ENCODE measurements at regions not wholly inside any gene's neighbourhood (a gene's known extent, or its start where the extent isn't known, plus 50 kb on each side); places are given as distances from the start of the nearest gene placed in this dataset.

DNA sequence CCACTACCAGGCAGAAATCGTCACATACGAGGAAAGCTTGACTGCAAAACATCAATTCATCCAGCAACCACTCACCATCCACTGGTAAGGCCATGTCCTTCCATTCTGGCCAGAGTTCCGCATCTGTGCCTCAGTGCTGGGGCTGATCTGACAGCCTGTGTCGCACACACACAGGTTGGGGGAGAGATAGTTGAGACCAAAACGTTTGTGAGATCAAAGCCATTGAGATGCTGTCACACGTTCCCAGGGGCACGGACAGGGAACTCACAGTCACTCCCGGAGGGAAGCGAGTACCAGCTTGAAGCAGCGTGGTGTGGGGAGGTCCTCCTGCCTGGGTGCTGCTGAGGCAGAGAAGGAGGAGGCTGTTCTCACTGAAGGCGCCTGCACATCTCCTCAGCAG lies 458.5 kb upstream of the SALL3 start:
- no peak for DNase-seq

DNA sequence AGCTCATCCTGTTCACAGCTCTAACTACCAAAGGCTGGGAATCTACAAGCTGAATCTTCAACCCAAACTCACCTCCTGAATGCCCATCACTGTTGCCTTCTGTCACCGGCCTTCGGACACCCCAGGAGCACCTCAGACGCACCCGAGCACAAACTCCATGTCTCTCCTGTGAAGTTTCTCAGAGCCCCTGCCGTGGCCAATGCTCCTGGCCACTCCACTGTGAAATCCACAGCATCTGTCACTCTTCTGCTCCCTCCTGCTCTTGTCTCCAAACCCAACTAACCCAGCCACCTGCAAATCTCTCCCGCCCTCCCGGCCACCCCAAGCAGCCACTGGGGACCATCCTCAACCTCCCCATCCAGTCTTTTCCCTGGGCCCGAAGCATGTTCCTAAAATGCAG lies 457.9 kb upstream of the SALL3 start:
- no peak for DNase-seq

DNA sequence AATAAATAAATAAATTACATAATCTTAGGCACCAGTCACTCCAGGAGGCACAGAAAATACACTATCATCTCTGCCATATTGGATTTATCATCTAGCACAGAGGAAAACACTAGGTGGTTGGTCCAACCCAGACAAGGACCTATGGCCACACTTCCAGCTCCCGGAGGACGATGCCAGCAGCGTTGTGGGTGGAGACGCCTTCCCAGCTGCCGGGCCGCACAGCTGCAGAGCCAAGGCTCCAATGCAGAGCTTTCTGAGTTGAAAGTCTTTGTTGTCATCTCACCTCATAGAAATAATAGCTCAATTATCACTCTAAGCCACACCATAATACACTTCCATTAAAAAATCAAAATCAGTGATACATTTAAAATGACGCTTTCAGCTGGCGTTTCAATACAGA lies 457.1 kb upstream of the SALL3 start:
- no peak for DNase-seq

DNA sequence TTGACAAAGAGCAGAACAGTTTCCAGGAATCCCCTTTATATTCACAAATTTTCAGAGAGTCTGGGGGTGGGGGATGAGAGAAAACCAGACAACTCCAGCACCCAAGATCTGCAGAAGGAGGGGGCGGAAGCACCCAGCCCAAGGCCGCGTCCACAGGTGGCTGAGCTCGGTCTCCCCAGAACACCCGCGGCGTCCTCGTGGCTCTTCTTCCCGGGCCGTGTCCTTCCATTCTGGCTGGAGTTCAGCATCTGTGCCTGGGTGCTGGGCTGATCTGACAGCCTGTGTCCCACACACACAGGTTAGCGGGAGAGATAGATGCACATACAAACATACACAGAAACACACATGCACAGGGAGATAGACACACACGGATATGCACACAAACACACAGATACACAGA lies 455.8 kb upstream of the SALL3 start:
- DNase-seq, result no peak

GRCh38 chr18:78525366-78526111 lies 454.1 kb upstream of the SALL3 start:
- no peak for DNase-seq

GRCh38 chr18:78526275-78526674 lies 453.3 kb upstream of the SALL3 start:
- no peak for DNase-seq

DNA sequence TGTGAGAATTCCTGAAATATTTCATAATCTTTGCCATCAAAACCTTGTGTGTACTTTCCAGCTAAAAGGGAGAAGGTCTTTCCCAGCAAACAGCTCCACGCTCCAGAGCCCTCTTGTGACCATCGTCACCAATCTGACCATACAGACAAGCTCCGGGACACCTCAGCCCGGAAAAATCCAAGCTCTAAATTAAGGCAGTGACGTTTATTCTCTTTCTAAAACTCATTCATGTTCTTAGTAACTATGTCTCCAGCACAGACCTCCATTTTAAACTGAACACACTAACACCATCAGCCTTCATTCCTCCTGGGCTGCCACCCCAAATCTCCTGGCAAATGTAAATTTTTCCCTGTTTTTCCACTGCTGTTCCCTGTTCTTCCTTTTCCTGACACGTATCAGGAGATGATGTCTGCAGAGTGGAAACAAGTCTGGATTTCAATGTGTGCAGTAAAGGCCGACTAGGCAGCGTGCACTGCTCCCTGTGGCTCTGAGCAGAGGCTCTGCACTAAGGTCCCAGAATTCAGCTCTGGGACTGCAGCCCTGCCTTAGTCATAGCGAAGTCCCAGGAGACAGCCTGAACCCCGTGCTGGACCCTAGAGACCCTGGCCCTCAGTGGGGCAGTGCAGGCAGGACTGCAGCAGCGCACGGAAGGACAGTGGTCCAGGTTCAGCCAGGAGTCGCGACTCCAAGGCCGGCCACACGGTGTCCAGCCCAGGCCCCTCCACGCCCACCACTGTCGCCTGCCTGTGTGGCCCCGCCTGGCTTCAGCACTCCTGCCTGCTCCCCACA lies 452.5 kb upstream of the SALL3 start:
- DNase-seq, result no peak

- no peak for DNase-seq
Observed at GRCh38 chr18:78527984-78528383, 451.6 kb upstream of the SALL3 start.

DNA sequence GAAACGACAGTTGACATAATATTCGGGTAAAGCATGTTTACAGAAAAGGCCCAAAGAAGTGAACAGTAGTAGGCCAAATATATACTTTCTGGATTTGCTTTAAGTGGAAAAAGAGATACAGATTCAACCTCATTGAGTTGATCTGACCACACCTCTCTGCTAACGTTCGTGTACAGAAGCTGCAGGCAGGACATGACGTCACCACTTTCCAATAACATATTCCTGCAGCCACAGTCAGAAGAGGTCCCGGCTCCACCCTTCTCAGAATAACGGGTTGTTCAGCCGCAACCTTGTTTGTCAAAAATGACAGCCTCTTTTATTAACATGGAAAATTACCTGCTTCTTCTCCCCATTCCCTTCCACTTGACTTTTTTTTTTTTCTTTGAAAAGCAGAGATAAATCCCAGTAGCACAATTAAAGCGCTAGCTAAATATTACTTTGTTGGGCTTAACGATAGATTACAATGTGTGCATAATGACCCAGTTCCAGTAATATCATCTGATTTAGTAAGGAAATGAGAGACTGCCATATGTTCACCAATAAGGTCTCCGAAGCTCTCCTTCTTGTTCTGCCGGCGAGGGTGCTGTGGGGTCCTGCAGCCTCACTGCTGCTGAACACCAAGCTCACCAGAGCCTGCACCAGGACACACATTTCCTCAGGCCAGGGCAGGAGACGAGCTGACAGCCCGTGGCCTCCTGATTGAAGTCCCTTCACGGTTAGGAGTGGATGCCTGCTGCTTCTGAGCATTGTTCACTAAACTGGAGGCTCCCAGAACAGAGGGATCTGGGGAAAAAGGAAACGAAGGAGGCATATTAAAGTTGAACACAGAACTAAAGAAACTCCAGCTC lies 451.0 kb upstream of the SALL3 start:
- no peak for DNase-seq

GRCh38 chr18:78531637-78532036 lies 448.0 kb upstream of the SALL3 start:
- no peak for DNase-seq

- no peak for DNase-seq
Observed at GRCh38 chr18:78538669-78539440, 440.8 kb upstream of the SALL3 start.

DNA sequence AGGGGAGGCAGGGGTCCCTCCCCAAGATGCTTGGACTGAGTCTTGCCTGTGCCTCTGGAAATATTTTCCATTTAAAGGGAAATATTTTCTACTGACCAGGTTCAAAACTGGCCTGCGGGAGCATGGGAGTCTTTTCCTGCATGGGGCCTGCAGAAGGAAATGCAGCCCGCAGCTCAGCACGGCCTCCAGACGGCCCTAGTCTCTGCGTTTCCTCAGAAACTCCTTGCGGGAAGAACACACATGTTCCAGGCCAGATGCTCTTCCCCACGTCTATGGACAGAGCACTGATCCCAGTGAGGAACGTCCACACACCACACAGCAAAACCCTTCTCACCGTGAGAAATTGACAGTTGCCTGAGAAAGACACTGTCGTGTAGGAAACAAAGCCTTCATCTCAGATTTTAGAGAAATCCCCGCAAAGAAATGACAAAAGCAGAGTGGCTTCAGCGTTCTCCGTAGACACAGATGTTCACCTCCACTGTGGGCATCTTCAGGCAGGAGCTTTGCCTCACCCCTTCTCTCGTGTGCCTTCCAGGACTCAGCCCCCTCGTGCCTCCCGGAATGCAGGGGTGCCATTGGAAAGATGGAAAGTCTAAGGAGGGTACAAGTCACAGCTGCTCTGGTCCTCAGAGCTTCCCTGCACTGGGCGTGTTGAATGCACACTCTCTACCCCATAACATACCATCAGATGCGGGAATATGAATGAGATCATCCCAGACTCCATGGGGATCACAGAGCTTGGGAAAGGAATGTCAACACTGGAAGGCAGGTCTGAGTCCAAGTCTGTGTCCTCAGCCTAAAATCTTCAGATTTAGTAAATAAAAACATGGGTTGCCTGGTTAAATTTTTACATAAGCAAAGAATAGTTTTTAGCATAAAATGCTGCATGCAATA lies 438.7 kb upstream of the SALL3 start:
- no peak for DNase-seq

DNA sequence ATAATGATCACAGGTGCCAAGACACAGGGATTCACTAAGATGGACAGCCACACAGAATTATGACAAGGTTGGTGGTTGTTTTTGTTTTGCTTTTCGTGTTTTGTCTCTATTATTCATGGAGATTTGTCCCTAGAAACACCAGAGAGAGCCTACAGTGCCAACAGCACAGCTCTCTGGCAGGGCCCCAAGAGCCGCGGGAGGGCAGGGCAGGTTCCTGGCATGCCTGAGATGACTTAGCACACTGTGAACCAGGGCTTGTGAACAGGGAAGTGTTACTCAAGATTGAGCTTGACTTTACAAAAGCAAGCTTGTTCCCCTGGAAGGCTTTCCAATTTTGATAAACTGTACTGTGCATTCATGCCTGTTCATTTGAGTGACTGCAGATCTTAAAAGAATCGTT lies 437.4 kb upstream of the SALL3 start:
- no peak for DNase-seq

DNA sequence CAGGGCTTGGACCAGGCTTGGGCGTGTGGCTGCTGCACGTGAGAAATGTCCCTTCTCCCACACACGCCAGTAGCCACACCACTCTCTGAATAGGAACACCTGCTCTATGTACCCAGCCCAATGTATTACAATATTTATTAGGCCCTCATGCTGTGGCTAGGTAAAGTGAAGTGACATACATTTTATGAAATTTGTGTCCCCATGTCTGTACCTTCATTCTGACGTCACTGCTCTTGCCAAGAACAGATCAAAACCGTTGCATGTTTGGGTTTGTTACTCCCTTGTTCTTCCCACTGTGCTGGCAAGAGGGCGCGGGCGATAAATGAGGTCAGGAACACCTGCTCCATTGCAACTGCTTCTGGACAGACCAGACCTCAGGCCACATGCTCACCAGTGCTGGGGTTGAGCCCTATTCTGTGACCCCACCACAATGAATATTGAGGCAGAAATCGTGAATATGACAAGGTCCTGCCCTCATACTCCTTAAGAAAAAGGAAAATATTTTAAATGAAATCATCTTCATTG lies 436.4 kb upstream of the SALL3 start:
- no peak for DNase-seq

GRCh38 chr18:78546281-78546680 lies 433.3 kb upstream of the SALL3 start:
- DNase-seq, result no peak

GRCh38 chr18:78547817-78548216 lies 431.8 kb upstream of the SALL3 start:
- no peak for DNase-seq

DNA sequence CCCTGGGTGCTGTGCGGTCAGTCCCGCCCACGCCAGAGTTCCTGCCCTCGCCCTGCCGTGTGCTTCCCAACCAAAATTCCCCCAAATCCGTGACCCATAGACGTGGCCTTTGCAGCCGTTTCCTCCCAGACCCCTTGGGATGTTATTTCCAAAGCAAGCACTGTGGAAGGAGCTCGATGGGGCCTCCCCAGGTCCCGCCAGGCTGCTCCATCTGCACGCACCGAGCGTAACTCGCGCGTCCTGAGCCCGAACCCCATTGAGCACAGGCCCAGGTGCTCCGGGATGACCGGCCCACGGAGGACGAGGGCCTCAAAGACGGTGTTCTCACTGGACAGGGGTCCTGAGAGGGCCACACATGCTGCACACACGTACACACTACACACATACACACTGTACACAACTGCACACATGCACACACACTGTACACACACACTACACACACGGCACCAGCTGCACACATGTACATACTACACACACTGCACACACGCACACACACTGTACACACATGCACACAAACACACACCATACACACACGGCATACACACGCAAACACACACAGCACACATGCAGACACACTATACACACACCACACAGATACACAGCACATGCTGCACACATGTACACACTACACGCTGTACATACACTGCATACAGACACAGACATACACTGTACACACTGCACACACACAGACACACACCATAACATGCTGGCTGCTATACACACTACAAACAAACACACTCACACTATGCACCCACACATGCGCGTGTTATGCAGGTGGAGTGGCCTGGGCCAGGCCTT lies 431.2 kb upstream of the SALL3 start:
- no peak for DNase-seq

DNA sequence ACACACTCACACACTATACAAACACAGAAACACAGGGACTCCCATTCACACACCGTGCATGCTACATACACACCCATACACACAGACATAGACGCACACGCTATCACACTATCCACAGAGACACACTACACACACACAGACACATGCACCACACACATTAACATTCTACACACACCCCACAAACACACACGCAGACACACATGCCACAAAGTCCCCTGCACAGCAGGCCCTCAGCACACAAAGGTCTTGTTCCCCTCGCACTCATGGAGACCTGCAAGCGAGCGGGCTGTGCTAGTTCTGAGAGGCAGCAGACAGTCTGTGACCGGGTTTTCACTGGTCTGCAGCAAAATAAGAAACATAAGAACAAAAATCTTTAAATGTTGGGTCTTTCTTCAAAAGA lies 429.6 kb upstream of the SALL3 start:
- DNase-seq, result no peak

- DNase-seq, result no peak
Observed at GRCh38 chr18:78554944-78555608, 424.5 kb upstream of the SALL3 start.

DNA sequence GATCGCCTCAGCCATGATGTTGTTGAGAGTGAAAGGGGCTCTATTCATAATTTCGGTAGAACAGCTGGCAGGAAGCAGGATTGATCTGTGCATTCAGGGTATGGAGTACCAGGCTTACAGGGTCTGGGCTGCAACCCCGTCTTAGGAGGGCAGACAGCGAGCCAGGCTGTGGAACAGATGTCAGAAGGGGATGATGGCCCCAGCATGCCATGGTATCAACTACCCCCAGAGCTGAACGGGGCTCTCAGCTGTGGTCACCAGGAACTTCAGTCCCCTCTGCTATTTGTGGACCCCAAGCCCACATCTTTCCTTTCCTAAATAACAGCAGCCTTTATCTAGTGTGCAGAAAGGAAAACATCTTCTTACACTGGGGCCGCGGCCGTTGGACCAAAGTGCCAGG lies 422.2 kb upstream of the SALL3 start:
- DNase-seq, result no peak
